Stimulated activated CD4-positive, alpha-beta T cell treated with anti-CD3 and anti-CD28 coated beads, Interleukin-1b, Interleukin-23, amount 100 ng/mL, for 48 hours (primary cell): ENCODE measurements at regions not wholly inside any gene's neighbourhood (a gene's known extent, or its start where the extent isn't known, plus 50 kb on each side); places are given as distances from the start of the nearest gene placed in this dataset.
"Not testable (repeated sequence)": the region's sequence is repeated elsewhere in the genome, so short reads cannot be mapped to it uniquely, and the experiment has no call there.

ENCODE experiments used
- DNase-seq: peaks from one replicate; pipeline ENCODE4 v3.0.0-alpha.2; 2020

GRCh38 chr7:5121256-5121655 lies 68.8 kb upstream of the WIPI2 start:
- not testable (repeated sequence) for DNase-seq

DNA sequence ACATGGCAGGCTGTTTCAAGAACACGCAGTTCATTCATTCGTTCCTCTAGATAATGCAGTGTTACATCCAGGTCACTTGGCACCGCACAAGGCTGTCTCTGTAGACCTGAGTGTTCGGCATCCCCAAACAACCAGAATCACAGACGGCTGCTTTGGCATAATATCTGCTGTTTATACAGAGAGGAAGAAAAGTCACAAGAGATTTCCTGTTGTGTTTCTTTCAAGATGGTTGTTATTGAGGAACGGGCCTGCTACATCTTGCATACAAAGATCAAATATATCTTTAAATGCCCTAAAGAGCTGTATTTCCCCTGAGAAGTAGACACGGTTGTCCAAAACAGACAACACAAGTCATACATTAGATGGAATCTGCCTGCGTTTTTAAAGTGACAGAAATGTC lies 58.8 kb upstream of the WIPI2 start:
- DNase-seq = not testable (repeated sequence)

DNA sequence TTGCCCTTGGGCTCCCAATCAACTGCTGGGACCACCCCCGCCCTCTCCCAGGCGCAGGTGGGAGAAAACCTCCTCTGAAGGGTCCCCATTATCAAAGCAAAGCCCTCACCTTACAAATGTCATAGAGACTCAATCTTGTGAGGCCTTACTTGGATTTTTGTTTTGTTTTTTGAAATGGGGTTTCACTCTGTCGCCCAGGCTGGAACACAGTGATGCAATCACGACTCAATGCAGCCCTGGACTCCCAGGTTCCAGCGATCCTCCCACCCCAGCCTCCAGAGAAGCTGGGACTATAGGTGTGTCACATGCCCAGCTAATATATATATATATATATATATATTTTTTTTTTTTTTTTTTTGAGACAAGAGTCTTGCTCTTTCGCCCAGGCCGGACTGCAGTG lies 57.5 kb upstream of the WIPI2 start:
- no peak for DNase-seq

DNA sequence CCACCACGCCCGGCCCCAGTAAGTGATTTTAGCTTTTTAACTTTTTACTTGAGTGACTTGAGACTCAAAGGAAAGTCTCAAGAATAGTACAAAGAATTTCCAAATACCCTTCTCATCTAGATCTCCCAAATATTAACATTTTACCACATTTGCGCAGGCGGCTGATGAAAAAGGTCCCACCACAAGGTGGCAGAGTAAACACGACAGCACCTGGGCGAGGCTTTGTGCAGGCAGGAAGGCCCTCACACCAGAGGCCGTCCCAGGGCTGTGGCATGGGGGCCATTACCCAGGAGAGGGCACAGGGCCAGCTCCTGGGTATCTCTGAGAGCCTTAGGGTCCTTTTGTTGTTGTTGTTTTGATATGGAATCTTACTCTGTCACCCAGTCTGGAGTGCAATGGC lies 50.0 kb upstream of the WIPI2 start:
- DNase-seq = peak; percentile 16
